ENCODE measurements at regions not wholly inside any gene's neighbourhood (a gene's known extent, or its start where the extent isn't known, plus 50 kb on each side); places are given as distances from the start of the nearest gene placed in this dataset.

DNA sequence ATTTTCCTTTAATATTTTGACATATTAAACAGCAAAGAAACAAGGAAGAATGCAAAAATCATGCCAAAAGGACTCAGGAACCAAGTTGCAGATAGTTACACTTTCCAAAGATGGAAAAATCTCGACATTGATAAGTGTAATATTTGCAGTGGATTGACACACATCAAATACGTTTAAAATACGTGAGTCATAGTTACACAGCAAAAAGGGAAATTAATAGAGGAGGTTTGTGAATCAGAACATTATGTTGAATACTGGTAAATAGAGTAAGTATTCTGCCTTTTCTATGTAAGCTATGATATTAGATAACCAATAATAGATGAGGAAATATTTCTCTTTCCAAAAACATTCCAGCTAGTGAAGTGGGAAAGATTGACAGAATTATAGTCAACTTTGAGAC is 1761.3 kb upstream of the IGFBP7 start:
- Histone ChIP-seq H3K27me3 (no peaks in the 10 kb centered on the region), H3K27ac (no peak overlapping the region), H3K4me1 (no peaks in the 10 kb centered on the region), H3K36me3 (no peaks in the 10 kb centered on the region), H3K4me3 (no peak overlapping the region), H3K9me3 (peaks cover 0 to 8% (median 0%) of the 10 kb centered on the region in 12 donors)
- ATAC-seq: no peak
- DNase-seq: no peak
- TF ChIP-seq, protein P1, sequence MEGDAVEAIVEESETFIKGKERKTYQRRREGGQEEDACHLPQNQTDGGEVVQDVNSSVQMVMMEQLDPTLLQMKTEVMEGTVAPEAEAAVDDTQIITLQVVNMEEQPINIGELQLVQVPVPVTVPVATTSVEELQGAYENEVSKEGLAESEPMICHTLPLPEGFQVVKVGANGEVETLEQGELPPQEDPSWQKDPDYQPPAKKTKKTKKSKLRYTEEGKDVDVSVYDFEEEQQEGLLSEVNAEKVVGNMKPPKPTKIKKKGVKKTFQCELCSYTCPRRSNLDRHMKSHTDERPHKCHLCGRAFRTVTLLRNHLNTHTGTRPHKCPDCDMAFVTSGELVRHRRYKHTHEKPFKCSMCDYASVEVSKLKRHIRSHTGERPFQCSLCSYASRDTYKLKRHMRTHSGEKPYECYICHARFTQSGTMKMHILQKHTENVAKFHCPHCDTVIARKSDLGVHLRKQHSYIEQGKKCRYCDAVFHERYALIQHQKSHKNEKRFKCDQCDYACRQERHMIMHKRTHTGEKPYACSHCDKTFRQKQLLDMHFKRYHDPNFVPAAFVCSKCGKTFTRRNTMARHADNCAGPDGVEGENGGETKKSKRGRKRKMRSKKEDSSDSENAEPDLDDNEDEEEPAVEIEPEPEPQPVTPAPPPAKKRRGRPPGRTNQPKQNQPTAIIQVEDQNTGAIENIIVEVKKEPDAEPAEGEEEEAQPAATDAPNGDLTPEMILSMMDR (IDR thresholded peaks at IDR 0.05): no peak
- TF ChIP-seq POLR2A (IDR thresholded peaks at IDR 0.05): no peak
- WGBS, 4 donors: 73 to 85% (median 79%) methylated on average over 3 of the region's 3 CpGs
- intact Hi-C loops (cut with DNase I): no loop called here

DNA sequence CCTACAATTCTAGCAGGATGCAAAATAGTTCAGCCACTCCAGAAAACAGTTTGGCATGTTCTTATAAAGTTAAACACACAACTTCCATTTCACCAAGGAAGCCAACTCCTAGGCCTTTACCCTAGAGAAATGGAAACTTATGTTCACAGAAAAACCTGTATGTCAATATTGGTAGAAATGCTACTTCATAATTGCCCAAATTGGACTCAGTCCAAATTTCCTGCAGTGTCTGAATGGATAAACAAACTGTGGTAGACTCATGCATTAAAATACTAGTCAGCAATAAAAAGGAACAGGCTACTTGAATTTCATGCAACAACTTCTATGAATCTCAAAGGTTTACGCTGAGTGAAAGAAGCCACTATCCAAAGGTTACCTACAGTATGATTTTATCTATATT is 1738.8 kb upstream of the IGFBP7 start:
- intact Hi-C loops (cut with DNase I): no loop called here
- ATAC-seq (no peak), DNase-seq (no peak)
- no peak overlapping the region for H3K27ac ChIP-seq
- H3K27me3 ChIP-seq: no peaks in the 10 kb centered on the region
- no peaks in the 10 kb centered on the region for H3K36me3 ChIP-seq
- peaks cover 0 to 3% (median 0%) of the 10 kb centered on the region in 12 donors for H3K9me3 ChIP-seq
- no peak overlapping the region for H3K4me3 ChIP-seq
- TF ChIP-seq, protein P1 (IDR thresholded peaks at IDR 0.05): no peak
- WGBS, 4 donors: 91 to 94% (median 92%) methylated on average over 1 of the region's 1 CpG
- H3K4me1 ChIP-seq: no peaks in the 10 kb centered on the region

DNA sequence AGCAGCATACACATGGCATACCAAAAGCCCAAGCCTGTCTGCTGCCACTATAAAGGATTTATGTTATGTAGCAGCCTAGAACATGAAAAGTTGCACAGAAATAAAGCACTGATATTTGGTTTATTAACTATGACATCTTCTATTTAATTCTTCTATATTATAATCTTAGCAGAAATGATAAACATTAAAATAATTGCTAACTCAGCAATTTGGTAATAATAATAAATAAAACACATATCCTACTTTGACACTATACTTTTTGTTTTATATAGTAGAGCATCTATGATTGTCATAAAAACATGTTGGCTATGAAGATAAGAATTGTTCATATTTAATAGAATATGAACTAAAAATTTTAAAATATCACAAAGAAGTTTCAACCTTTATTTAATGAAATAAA is 1733.3 kb upstream of the IGFBP7 start:
- H3K4me1 ChIP-seq: no peaks in the 10 kb centered on the region
- no peak overlapping the region for H3K4me3 ChIP-seq
- no peaks in the 10 kb centered on the region for H3K27me3 ChIP-seq
- no peak for DNase-seq
- H3K9me3 ChIP-seq: no peaks in the 10 kb centered on the region
- no peak for ATAC-seq
- no peak overlapping the region for H3K27ac ChIP-seq
- no peaks in the 10 kb centered on the region for H3K36me3 ChIP-seq
- intact Hi-C loops (cut with DNase I): no loop called here
- no peak for TF ChIP-seq POLR2A (IDR thresholded peaks at IDR 0.05)
- TF ChIP-seq, protein P1 (IDR thresholded peaks at IDR 0.05): no peak

DNA sequence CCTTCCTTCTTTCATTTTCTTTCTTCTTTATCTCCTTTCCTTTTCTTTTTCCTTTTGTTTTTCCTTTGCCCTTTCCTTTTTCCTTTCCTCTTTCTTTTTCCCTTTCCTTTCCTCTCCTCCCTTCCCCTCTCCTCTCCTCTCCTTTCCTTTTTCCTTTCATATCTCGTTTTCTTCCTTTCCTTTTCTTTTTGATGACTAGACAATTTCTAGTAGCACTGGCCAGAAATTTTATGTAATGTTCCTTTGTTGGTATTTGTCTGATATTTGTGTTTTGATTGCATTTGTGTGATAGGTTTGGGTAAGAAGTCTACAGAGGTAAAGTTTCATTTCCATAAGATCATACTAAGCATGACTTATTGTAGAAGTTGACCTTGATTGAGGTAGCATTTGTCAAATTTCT is 1722.9 kb upstream of the IGFBP7 start:
- Histone ChIP-seq H3K36me3 (no peaks in the 10 kb centered on the region), H3K4me1 (no peaks in the 10 kb centered on the region), H3K9me3 (no peaks in the 10 kb centered on the region), H3K4me3 (no peak overlapping the region), H3K27me3 (no peaks in the 10 kb centered on the region), H3K27ac (no peak overlapping the region)
- intact Hi-C loops (cut with DNase I): no loop called here
- no peak for TF ChIP-seq POLR2A (IDR thresholded peaks at IDR 0.05)
- TF ChIP-seq, protein P1 (IDR thresholded peaks at IDR 0.05): no peak
- no peak for DNase-seq
- 41 to 76% (median 61%) methylated on average over 1 of the region's 1 CpG for WGBS, 4 donors
- ATAC-seq: no peak

Data from heart left ventricle (tissue), 16 donors.